ENCODE measurements at regions not wholly inside any gene's neighbourhood (a gene's known extent, or its start where the extent isn't known, plus 50 kb on each side); places are given as distances from the start of the nearest gene placed in this dataset.
"Not testable (repeated sequence)": the region's sequence is repeated elsewhere in the genome, so short reads cannot be mapped to it uniquely, and the experiment has no call there.

DNA sequence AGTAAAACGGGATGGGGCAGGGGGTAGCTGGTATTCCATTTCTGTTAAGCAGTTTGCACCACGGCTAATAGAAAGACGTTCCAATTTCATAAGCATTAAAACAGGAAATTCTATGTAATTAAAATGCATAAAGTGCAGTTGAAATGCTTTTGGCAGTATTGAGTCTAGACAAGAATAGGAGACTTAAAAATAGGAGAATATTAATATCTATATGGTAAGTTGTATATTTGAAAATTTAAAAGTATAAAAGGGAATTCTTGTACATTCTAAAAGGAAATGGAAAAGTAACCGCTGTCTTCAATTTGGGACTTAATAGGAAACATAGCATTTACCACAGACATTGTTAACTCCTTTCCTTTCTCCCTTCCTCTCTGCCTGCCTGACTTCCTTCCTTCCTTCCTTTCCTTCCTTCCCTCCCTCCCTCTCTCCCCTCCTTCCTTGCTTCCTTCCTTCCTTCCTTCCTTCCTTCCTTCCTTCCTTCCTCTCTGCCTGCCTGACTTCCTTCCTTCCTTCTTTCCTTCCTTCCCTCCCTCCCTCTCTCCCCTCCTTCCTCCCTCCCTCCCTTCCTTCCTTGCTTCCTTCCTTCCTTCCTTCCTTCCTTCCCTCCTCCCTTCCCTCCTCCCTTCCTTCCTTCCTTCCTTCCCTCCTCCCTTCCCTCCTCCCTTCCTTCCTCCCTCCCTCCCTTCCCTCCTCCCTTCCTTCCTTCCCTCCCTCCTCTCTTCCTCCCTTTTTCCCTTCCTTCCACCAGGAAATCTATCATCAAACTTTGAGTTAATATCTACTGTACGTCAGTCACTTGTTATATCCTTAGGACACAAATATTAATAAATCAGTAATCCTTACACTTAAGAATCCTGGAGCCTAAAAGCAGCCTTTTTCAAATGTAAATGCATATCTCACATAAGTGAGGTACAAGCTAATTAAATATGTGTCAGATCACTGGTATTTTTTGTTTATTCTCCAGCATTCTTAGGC, 1049.3 kb downstream of the GALC start:
- no peak for DNase-seq

DNA sequence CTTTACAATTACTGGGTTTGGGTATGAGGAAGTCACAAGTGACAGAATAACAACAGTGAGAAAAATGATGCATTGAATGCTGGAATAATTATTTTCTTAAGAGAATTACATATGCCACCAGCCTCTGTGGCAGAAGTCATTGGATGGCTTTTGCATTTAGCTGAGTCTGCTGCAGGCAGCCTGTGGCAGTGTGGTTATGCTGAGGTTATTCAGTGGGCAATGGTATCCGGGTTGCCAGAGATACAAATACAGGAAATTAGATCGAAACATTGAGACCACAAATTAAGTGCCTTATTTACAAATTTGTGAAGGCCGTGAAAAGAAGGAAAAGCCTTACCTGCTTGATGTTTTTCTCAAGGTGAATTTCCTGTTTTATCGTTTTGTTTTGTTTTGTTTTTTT, 1050.0 kb downstream of the GALC start:
- no peak for DNase-seq

DNA sequence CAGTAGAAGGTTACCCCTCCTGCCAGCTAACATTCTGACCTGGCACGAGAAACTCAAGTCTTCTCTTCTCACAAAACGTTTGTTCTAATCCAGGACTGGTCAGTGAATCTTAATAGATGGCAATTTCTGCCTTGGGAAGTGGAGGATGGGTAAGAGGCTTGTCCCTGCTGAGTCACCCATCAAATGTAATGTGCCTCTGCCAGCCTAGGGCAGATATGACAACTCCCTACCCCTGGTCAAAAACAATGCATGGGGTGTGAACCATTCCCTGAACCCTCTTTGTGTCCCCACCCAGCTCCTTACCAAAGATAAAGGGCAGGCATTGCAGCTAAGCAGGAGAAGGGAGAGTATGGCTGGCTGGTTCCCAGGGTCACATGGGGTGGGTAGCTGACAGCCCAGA, 1052.9 kb downstream of the GALC start:
- DNase-seq = no peak

DNA sequence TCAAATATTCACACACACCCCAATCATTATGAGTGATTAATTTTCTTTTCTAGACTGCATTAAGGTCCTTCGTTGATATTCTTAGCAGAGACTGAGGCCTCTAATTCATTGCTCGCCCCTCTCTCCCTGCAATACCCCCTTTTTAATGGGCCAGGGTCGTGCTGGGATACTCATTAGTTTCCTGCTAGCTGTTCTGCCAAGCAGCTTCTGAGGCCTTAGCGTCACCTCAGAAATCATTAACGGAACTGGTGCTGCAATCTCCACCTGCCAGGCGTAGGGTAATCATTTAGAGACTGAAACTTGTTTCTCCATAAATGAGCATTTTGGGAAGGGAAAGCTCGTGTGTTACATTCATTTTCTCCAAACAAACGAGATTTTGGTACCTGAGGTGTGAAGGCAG, 1054.7 kb downstream of the GALC start:
- DNase-seq = no peak

DNA sequence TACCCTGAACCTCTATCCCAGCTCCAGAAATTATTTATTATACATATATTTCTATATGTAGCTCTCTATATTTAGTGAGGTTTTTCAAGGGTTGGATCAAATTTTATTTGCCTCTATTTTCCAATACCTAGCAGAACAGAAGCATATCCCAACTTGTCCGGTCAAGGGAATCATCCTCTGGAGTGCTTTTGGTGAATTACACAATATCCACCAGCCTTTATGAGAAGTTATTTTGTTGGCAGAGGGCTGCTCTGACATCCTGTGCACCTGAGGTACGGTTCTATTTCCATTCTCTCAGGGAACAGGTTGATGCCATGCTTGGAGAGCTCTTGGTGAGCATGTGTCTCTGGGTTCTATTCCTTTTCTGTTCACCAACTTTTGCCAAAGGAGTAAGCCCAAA, 1056.4 kb downstream of the GALC start:
- DNase-seq = no peak

DNA sequence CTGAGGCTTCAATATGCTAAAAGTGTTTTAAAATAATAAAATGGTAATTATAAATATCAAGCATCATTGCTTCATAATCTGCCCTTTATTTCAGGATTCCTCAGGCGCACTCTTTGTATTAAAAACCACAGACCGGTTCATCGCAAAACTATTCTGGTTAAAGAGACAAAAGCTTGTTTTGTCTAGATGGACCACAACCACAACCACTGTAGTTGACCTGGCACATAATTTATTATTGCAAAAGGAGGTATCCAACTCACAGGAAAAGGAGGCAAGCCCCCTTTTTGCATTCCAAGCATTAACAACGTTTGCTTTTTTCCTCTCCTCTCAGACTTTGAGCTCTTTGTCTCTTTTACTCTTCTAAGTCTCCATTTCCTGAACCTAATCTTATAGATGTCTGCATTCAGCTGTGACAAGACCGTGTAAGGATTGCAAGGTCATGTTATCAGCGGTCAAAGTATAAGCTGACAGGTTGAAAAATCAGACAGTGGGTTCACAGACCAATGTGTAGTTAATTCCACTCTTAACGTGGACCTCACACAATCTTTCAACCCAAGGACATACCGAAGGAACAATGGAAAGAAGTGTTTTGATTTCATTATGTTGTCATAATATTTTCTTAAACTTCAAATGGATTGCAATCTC, 1057.6 kb downstream of the GALC start:
- DNase-seq = no peak

DNA sequence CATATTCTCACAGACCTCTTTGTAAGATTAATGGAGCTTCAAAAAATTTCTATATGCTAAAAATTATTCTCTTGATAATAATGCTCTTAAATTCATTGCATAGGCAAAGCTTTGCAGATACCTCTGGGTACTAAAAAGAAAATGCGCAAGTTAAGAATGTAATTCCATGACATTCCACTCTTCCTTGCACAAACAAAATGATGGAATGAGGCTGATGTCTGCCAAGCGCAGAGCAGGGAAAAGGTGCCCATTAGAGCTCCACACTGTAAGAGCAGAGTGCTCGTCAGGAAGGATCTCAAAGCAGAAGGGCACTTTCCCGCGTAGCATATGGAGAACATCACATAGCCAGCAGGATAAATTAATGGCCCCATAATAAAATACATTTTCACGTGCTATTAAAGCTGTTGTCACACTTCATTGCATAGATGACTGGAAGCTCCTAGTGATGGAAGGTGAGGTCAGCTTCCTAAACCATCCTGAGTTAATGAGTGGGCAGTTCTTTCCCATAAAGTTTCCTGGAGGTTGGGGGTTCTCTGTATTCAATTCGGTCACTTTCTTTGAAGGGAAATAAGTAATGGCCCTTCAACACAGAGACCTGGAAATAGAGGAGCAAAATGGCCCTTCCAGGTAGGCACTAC, 1058.9 kb downstream of the GALC start:
- no peak for DNase-seq

DNA sequence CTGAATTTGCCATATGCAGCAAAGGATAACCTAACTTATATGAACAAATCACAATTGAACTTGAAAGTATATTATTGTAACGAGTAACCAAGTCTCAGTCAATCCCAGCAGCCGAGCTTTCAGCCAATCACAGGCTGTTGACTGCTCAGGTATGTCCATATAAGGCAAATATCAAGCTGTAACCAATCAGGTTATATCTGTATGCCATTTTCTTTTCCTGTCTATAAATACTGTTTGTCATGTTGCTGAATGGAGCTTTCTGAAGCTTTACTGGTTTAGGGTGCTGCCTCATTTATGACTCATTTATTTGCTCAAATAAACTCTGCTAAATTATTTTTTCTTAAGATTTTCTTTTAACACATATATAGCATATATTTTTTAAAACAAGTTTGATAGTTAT, 1059.5 kb downstream of the GALC start:
- no peak for DNase-seq

DNA sequence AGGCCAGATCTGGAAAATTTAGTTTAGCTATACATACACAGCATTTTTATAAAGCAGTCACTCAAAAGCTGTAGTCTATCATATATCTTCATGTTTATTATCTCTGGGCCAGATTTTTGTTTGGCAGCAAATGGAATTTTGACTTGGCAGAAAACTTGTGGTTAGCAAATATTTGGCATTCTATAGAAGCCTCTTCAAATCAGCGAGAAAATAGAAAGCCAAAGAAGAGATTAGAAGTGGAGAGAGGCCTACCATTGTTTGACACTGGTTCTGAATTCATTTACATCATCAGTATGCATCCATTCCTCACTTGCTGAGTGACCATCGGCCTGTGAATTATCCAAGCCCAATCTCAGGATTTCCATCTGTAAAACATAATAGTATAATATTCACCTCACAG, 1077.6 kb downstream of the GALC start:
- no peak for DNase-seq

DNA sequence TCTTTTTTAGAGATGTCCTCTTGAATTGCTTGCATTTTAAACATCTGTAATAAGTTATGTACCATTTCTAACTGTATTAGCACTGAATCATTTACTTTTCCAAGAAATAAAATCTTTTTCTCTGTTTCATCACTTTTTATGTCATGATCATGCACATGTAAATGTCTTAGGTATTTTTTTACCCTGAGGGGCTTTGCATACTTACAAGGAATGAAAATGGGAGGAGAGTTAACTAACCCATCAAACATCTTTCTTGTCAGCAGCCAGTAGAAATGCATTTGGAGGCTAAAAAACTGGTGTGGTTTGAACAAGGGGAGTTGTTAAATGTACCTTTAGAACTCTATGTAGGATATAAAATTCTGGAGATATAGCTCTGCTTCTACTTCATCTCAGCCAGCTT, 1080.3 kb downstream of the GALC start:
- no peak for DNase-seq

DNA sequence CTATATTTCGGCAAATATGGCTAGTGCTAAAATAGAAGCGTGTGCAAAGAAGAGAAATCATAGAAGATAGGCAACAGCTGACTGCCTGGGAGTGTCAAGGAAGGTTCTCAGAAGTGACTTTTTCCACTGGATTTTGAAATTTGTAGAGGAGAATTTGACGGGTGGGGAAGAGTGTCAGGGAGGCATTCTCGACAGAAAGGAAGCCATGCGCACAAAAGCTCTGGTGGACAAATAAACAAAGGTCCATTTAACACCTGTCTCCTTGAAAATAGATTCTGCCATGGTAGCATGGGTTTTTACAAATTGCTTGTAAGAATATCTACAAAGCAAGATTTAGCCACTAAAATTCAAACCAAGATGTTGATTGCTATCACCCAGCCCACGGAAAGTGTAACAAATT, 1081.5 kb downstream of the GALC start:
- DNase-seq = no peak

DNA sequence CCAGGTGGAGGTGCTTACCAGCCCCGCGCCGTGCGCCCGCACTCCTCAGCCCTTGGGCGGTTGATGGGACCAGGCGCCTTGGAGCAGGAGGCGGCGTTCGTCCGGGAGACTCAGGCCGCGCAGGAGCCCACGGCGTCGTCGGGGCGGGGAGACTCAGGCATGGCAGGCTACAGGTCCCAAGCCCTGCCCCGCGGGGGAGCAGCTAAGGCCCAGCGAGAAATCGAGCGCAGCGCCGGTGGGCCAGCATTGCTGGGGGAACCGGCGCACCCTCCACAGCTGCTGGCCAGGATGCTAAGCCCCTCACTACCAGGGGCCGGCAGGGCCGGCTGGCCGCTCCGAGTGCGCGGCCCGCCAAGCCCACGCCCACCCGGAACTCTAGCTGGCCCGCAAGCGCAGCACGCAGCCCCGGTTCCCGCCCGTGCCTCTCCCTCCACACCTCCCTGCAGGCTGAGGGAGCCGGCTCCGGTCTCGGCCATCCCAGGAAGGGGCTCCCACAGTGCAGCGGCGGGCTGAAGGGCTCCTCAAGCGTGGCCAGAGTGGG, 1087.5 kb downstream of the GALC start:
- DNase-seq = not testable (repeated sequence)

DNA sequence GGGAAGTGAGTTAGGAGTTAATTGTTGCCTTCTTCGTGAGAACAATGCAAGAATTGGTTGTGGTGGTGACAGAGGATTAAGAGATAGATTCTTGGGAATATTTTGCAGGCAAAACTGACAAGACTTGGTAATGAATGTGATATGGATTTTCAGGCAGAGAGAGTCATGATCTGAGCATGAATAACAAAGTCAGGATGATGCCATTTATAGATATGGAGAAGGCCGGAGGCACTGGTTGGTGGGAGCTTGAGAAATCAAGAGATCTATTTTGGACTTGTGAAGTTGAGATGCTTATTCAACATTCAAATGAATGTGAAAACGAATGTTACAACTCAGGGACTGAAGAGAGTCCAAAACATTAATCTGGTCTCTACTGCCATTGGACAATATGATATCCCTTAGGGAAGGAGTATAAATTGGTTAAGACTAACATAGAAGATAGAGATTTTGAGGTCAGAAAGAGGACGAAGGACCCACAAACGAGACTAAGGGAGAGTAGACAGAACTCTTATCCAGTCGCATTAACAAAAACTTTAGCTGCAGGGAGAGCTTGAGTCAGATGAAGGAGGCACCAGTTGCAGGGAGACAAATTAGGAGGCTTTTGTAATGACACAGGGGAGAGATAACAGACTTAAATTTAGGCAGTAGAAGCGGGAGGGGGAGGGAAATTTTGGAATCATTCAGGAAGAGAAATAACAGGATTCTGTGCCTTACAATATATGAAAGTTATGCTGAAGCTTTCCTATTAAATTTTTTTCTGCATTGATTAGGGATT, 1090.6 kb downstream of the GALC start:
- DNase-seq = no peak

DNA sequence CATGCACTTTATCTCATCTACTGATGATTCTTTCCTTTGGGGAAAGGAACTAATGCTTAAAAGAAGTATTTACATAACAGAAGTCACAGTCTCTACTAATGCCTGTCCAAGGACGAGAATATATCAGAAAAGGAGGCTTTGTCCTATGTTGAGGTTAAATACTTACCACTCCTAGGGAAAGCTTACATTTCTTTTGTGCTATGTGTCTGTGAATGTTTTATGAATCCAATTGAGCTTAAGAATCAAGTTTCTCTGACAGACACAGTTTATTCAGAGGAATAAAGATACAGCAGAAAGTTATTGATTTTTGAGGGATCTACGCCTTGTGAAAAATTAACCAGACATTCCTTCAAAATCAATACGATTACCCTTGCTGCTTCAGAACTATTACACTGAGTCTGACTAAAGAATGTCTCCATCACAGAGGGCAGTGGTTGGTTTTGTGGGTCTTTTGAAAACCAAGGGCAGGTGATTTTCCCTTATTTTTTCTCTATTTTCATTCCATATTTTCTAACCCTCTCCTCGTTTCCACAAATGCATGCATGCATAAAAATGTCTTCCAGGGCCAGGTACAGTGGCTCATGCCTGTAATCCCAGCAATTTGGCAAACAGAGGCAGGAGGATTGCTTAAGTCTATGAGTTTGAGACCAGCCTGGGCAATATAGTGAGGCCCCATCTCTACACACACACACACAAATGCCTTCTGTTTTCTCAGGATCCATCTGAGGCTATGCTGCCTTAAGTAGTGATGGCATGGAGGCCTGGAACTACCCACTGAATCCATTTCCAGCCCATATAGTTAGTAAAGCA, 1095.1 kb downstream of the GALC start:
- DNase-seq = no peak

DNA sequence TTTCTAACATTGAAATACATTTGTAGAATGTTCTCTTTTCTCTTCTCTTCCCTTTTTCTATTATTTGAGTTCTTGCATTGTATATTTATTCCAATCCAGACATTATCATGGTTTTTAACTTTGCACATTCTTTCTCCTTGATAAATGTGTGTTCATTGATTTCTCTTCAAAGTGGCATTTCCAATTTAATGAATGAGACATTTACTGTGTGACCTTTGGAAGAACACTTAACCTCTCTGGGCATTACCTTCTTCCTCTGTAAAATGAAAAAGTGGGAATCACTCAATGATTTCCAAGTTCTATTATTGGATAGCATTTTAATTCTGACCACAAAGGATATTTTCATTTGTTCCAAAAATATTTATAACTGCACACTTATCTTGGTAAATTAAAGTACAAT, 1095.8 kb downstream of the GALC start:
- no peak for DNase-seq

DNA sequence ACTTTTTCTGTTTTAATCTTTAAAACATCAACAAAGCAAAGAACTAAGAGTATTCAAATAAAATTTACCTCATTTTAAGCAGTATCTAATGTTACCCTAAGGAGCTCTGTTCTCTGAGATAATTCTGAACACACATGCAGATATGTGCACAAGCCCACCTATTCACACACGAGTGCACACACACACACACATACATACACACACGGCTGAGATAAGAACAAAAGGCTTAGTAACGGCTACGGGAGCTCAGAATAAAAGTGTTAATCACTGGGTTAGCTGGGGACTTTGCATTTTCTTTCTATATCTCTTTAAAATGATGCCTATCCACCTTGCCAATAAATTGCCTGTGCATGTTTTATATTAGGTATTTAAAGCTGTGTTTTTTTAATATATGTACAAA, 1096.3 kb downstream of the GALC start:
- no peak for DNase-seq

DNA sequence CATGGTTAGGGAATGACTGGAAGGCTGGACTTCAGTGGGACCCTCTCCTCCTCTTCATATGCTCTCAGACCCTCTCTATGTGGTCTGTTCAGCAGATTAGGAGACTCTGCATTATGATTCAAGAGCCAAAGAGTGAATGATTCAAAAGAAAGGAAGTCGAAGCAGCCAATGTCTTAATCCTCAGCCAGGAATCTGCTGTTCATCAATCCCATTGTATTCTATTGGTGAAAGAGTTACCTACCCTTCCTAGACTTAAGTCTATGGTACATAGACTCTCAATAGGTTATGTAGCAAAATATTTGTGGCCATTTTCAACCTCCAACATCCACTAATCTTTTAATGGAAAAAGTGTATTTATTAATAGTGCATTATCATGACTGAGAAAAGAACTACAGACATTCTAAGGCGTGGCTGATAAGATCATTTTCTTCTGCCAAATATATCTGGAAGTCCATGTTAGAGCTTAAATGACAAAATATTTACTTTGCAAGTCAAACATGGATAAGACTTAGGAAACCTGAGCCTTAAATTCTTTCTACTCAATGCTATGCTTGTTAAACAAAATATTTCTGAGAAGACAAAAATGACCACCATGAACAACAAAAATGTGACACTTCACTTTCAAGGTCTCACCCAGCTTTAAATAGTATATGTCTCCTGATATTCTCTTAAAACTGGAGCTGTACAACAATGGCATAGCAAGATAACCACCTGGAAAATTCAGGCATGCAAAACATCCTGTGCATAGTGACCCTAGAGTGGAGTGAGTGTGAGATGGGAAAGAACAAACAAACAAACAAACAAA, 1100.6 kb downstream of the GALC start:
- no peak for DNase-seq

DNA sequence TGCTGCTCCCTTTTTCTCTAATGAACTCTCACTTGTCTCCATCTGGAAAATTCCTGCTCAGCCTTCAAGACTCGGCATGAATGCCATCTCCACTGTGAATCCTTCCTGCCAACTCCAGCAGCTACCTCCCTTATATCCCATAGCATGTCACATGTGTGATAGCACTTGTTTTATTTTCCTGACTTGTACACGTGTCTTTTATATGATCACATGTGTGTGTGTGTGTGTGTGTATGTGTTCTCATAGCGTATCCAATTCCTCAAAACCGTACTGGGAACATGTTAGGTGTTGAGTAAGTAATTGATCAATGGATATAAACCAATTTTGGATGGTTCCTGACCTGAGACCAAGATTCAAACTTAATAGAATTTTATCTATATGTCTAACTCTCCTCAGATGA, 1107.7 kb downstream of the GALC start:
- no peak for DNase-seq

DNA sequence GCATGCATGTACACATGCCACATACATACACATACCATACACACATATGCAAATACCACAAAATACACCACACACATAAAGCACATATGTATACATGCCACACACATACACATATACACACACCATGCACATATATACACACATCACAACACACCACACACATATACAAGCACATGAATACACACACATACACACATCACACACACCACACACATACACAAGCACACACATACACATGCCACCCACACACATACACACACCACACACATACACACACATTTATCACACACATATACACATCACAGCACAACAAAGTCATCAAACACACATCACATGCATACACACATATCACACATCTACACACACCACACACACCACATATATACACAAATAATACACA, 1108.5 kb downstream of the GALC start:
- no peak for DNase-seq

DNA sequence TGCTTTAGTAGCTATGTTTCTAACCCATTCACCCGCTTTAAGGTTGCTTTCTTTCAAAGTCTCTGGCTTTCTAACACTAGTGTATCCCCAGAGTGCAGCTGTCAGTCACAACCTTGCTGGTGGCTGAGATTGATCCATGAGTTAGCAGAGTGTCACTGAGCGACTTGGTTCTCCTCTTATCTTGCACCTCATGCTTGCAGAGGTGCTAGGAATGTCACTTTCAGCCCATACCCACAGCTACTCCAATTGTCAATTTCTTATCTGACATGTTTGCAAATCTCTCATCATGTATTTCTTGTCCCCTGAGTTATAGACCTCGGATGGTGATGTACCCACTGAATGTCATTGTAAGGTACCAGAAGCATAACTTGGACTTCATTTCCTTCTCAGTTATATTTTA, 1110.2 kb downstream of the GALC start:
- DNase-seq = no peak

DNA sequence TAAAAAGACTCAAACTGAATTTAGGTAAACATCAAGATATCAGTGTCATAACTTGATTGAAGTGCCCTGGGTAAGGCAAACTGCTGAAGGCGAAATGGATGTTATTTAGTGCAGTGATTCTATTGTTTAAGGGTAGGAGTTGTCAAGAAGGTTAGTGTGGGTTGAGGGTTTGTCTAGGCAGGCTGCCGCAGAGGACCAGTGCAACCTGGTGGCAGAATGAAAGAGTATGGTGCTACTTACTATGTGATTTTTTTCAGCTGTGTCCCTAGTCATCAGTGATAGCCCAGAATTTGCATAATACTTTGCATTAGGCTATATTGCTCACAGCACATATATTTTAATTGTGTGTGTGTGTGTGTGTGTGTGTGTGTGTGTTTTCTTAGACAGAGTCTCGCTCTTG, 1127.0 kb downstream of the GALC start:
- DNase-seq = no peak
